Fibroblast of gingiva (primary cell): ENCODE measurements at regions not wholly inside any gene's neighbourhood (a gene's known extent, or its start where the extent isn't known, plus 50 kb on each side); places are given as distances from the start of the nearest gene placed in this dataset.
A peak's percentile ranks its signal among the peaks of the same experiment; 100 is the strongest.

Experiments used
- DNase-seq: peaks from one replicate; pipeline ENCODE4 v3.0.0-alpha.2; 2011; ENCODE audit warnings: low read depth

GRCh38 chr3:25235031-25235430, 193.0 kb upstream of the RARB start:
- DNase-seq = no peak

- no peak for DNase-seq
Observed at GRCh38 chr3:25235466-25235865, 192.6 kb upstream of the RARB start.

- DNase-seq = no peak
Observed at GRCh38 chr3:25237602-25238001, 190.5 kb upstream of the RARB start.

- no peak for DNase-seq
Observed at GRCh38 chr3:25239042-25239441, 189.0 kb upstream of the RARB start.

- DNase-seq = no peak
Observed at GRCh38 chr3:25246913-25247312, 181.2 kb upstream of the RARB start.

GRCh38 chr3:25252291-25252690, 175.8 kb upstream of the RARB start:
- DNase-seq = no peak

GRCh38 chr3:25257026-25257425, 171.0 kb upstream of the RARB start:
- DNase-seq = peak; percentile 12

- peak; percentile 9 for DNase-seq
Observed at GRCh38 chr3:25259871-25260270, 168.2 kb upstream of the RARB start.

- no peak for DNase-seq
Observed at GRCh38 chr3:25262322-25262721, 165.7 kb upstream of the RARB start.

GRCh38 chr3:25265284-25265683, 162.8 kb upstream of the RARB start:
- no peak for DNase-seq

- no peak for DNase-seq
Observed at GRCh38 chr3:25266677-25267076, 161.4 kb upstream of the RARB start.

GRCh38 chr3:25272090-25272489, 156.0 kb upstream of the RARB start:
- DNase-seq = no peak

GRCh38 chr3:25273582-25274171, 154.4 kb upstream of the RARB start:
- DNase-seq = no peak

GRCh38 chr3:25277503-25277902, 150.6 kb upstream of the RARB start:
- no peak for DNase-seq

GRCh38 chr3:25281041-25281731, 146.9 kb upstream of the RARB start:
- DNase-seq = no peak

GRCh38 chr3:25281732-25282126, 146.3 kb upstream of the RARB start:
- DNase-seq = no peak

- DNase-seq = no peak
Observed at GRCh38 chr3:25283613-25284012, 144.4 kb upstream of the RARB start.

GRCh38 chr3:25284249-25284648, 143.8 kb upstream of the RARB start:
- no peak for DNase-seq

GRCh38 chr3:25287291-25287884, 140.7 kb upstream of the RARB start:
- no peak for DNase-seq

GRCh38 chr3:25288413-25288812, 139.7 kb upstream of the RARB start:
- no peak for DNase-seq

- DNase-seq = no peak
Observed at GRCh38 chr3:25289156-25289555, 138.9 kb upstream of the RARB start.

GRCh38 chr3:25289663-25290062, 138.4 kb upstream of the RARB start:
- no peak for DNase-seq

GRCh38 chr3:25291481-25291905, 136.6 kb upstream of the RARB start:
- DNase-seq = no peak

- DNase-seq = no peak
Observed at GRCh38 chr3:25292036-25292435, 136.0 kb upstream of the RARB start.
